Peyer's patch (tissue), 4 donors: ENCODE measurements at regions not wholly inside any gene's neighbourhood (a gene's known extent, or its start where the extent isn't known, plus 50 kb on each side); places are given as distances from the start of the nearest gene placed in this dataset.

Source experiments
- DNase-seq, 3 donors: peaks; one replicate each; pipeline ENCODE4 v3.0.0-alpha.2; 2017 to 2019
- H3K27ac ChIP-seq, 4 donors: fragments of 200-600 bp; sonication (generic); one replicate each; pipeline ENCODE4 v1.5.1; 2016 to 2019
- H3K27me3 ChIP-seq, 2 donors: fragments of 200-600 bp; sonication (generic); one replicate each; pipeline ENCODE4 v1.5.1; 2019
- H3K36me3 ChIP-seq, 3 donors: fragments of 200-600 bp; sonication (generic); one replicate each; pipeline ENCODE4 v1.5.1; 2016 to 2019
- H3K4me1 ChIP-seq, 4 donors: fragments of 200-600 bp; sonication (generic); one replicate each; pipeline ENCODE4 v1.5.1; 2016 to 2019
- H3K4me3 ChIP-seq, 4 donors: fragments of 200-600 bp; sonication (generic); 1 replicate in 3 of 4; 2 replicates in 1 of 4; pipeline ENCODE4 v1.5.1; 2016 to 2019; ENCODE audit warnings: mild to moderate bottlenecking in 1 of 4
- H3K9me3 ChIP-seq, 4 donors: fragments of 200-600 bp; sonication (generic); one replicate each; pipeline ENCODE4 v1.5.1; 2016 to 2019; ENCODE audit warnings: mild to moderate bottlenecking in 1 of 4
- POLR2A ChIP-seq, 2 donors: fragments of 450-650 bp; IDR thresholded peaks; one replicate each; pipeline ENCODE4 v1.5.1; 2017; ENCODE audit warnings: antibody characterized with exemption in 2 of 2, mild to moderate bottlenecking in 2 of 2, moderate library complexity in 2 of 2
- TF ChIP-seq, protein P1 (sequence below), 6 experiments: fragments of 450-650 bp in 4 of 6; fragments of 200-600 bp in 2 of 6; sonication (generic) in 1 of 6; IDR thresholded peaks; one replicate each; pipeline ENCODE4 v1.5.1; 2017 to 2019; ENCODE audit warnings: antibody characterized with exemption in 6 of 6, mild to moderate bottlenecking in 3 of 6, moderate library complexity in 1 of 6

- no peaks in the 10 kb centered on the region for H3K36me3 ChIP-seq
- TF ChIP-seq, protein P1, sequence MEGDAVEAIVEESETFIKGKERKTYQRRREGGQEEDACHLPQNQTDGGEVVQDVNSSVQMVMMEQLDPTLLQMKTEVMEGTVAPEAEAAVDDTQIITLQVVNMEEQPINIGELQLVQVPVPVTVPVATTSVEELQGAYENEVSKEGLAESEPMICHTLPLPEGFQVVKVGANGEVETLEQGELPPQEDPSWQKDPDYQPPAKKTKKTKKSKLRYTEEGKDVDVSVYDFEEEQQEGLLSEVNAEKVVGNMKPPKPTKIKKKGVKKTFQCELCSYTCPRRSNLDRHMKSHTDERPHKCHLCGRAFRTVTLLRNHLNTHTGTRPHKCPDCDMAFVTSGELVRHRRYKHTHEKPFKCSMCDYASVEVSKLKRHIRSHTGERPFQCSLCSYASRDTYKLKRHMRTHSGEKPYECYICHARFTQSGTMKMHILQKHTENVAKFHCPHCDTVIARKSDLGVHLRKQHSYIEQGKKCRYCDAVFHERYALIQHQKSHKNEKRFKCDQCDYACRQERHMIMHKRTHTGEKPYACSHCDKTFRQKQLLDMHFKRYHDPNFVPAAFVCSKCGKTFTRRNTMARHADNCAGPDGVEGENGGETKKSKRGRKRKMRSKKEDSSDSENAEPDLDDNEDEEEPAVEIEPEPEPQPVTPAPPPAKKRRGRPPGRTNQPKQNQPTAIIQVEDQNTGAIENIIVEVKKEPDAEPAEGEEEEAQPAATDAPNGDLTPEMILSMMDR (IDR thresholded peaks at IDR 0.05), result no peak
- no peak for TF ChIP-seq POLR2A (IDR thresholded peaks at IDR 0.05)
- DNase-seq, result no peak
These were observed 318.7 kb upstream of the IRX1 start for GRCh38 chr5:3276896-3277295.

DNA sequence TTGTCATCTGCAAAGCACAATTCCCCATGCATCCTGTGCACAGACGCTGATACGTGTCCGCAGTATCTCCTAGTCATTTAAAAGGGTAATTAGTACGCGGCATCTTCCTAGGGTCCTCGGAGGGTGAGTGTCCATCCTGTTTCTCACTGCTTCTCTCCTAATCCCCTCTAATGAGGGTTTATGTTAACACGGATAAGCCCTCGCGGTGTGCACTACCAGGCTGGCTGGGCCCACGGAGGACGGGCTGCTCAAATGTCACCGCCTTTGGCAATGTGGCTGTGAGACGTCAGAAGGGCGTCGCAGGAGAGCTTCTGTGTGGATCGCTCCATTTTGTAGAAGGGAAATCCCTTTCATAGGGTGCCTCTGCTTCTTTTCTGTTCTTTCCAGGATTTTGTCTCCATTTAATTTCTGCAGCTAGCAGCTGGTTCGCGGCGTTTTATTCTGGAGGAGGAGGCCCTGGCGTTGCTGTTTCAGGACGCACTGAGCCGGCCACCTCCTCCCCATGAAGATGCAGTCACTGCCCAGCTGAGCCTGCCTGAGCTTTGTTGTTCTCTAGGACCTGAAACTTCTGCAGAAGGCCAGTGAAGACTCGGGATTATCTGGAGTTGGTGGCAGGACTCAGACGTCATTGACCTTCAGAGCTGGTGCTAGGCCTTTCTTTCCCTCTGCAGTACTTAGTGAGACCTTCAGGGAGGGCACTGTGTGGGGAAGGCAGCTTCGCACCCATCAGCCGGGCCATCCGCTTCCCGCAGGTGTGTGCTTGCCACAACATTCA is 326.1 kb upstream of the IRX1 start:
- TF ChIP-seq POLR2A (IDR thresholded peaks at IDR 0.05), result no peak
- TF ChIP-seq, protein P1 (IDR thresholded peaks at IDR 0.05), result no peak
- no peaks in the 10 kb centered on the region for H3K4me1 ChIP-seq
- H3K9me3 ChIP-seq, result no peaks in the 10 kb centered on the region
- no peak overlapping the region for H3K27ac ChIP-seq
- H3K36me3 ChIP-seq, result no peaks in the 10 kb centered on the region
- DNase-seq, result no peak
- H3K27me3 ChIP-seq, result no peaks in the 10 kb centered on the region
- H3K4me3 ChIP-seq, result no peak overlapping the region

More at GRCh38 chr5:3276896-3277295, 318.7 kb upstream of the IRX1 start:
- no peaks in the 10 kb centered on the region for H3K27me3 ChIP-seq
- H3K9me3 ChIP-seq, result no peaks in the 10 kb centered on the region
- no peaks in the 10 kb centered on the region for H3K4me1 ChIP-seq
- no peak overlapping the region for H3K4me3 ChIP-seq
- no peak overlapping the region for H3K27ac ChIP-seq

DNA sequence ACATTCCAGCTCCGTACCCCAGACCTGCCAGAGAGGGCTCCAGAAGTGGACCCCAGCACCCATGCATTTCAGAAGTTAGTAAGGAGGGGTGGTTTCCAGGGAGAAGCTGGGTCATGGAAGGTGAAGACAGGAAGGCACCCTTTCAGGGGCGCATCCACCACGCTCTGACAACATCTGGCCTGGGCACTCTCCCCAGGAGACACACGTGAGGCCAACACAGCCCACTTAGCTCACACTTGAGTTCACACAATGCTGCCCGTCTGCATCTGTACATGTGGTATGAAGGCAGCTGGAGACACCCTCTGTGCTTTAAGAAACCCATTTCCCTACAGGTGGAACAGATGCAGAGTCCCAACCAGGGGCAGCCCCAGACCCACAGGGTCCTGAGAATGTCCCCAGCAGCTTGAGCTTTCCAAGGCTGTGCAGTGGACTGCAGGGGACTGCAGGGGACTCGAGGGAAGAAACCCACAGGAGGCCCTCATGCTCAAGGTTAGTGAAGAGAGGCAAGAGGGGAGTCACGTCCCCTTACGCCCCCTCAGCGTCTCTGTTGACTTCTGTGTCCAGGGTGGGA is 326.8 kb upstream of the IRX1 start:
- Histone ChIP-seq H3K4me3 (no peak overlapping the region), H3K27me3 (no peaks in the 10 kb centered on the region), H3K4me1 (no peaks in the 10 kb centered on the region), H3K36me3 (no peaks in the 10 kb centered on the region), H3K27ac (no peak overlapping the region), H3K9me3 (no peaks in the 10 kb centered on the region)
- no peak for TF ChIP-seq POLR2A (IDR thresholded peaks at IDR 0.05)
- TF ChIP-seq, protein P1 (IDR thresholded peaks at IDR 0.05), result no peak
- no peak for DNase-seq

DNA sequence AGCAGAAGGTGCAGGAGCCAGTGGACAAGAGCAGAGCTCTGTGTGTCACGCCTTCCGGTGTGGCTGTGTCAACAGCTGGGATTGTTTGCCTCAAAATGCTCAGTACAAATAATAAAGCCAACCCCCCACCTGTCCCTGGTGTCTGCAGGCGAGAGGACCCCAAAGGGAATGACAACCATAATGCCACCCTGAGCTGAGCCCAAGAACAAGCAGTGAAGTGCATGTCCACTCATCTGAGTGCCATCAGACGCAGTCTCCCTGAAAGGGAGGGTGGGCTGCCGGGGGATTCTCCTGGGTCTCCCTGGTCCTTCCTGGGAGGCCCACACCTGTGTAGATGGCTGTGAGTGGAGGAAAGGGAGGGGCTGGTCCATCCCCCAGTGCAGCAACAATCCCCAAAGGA is 328.8 kb upstream of the IRX1 start:
- Histone ChIP-seq H3K4me1 (no peaks in the 10 kb centered on the region), H3K27ac (no peak overlapping the region), H3K27me3 (no peaks in the 10 kb centered on the region), H3K4me3 (no peak overlapping the region), H3K9me3 (no peaks in the 10 kb centered on the region), H3K36me3 (no peaks in the 10 kb centered on the region)
- TF ChIP-seq POLR2A (IDR thresholded peaks at IDR 0.05), result no peak
- TF ChIP-seq, protein P1 (IDR thresholded peaks at IDR 0.05), result no peak
- no peak for DNase-seq

- H3K4me1 ChIP-seq, result no peaks in the 10 kb centered on the region
- no peaks in the 10 kb centered on the region for H3K9me3 ChIP-seq
- DNase-seq, result no peak
- no peaks in the 10 kb centered on the region for H3K36me3 ChIP-seq
- H3K27me3 ChIP-seq, result no peaks in the 10 kb centered on the region
- H3K4me3 ChIP-seq, result no peak overlapping the region
- no peak overlapping the region for H3K27ac ChIP-seq
- TF ChIP-seq POLR2A (IDR thresholded peaks at IDR 0.05), result no peak
- TF ChIP-seq, protein P1 (IDR thresholded peaks at IDR 0.05), result no peak
These were observed 329.7 kb upstream of the IRX1 start for GRCh38 chr5:3265936-3266335.
